ENCODE measurements at regions not wholly inside any gene's neighbourhood (a gene's known extent, or its start where the extent isn't known, plus 50 kb on each side); places are given as distances from the start of the nearest gene placed in this dataset.

DNA sequence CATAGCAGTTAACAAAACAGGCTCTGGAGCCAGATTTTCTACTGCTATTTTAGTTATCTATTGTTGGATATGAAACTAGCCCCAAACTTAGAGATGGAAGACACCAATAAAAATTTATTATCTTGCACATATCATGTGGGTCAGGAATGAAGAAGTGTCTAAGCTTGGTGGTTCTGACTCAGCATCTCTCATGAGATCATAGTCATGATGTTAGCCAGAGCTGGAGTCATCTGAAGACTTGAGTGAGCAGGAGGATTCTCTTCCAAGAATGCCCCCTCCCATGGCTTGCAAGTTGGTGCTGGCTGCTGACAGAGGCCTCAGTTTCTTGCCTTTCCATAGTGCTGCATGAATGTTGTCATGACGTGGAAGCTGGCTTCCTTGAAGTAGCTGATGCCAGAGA is 68.2 kb upstream of the TAPT1 start:
- TF ChIP-seq, protein P1, sequence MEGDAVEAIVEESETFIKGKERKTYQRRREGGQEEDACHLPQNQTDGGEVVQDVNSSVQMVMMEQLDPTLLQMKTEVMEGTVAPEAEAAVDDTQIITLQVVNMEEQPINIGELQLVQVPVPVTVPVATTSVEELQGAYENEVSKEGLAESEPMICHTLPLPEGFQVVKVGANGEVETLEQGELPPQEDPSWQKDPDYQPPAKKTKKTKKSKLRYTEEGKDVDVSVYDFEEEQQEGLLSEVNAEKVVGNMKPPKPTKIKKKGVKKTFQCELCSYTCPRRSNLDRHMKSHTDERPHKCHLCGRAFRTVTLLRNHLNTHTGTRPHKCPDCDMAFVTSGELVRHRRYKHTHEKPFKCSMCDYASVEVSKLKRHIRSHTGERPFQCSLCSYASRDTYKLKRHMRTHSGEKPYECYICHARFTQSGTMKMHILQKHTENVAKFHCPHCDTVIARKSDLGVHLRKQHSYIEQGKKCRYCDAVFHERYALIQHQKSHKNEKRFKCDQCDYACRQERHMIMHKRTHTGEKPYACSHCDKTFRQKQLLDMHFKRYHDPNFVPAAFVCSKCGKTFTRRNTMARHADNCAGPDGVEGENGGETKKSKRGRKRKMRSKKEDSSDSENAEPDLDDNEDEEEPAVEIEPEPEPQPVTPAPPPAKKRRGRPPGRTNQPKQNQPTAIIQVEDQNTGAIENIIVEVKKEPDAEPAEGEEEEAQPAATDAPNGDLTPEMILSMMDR (conservative IDR thresholded peaks at IDR 0.05 in 1 of 2, IDR thresholded peaks at IDR 0.05 in 1 of 2; ENCODE audit: low read depth in 1 of 2, low read length in 2 of 2), result no peak
- TF ChIP-seq EZH2 (IDR thresholded peaks at IDR 0.05; ENCODE audit: low read length, missing control alignments), result no peak
